NCI-H510A (cell line): ENCODE measurements at regions not wholly inside any gene's neighbourhood (a gene's known extent, or its start where the extent isn't known, plus 50 kb on each side); places are given as distances from the start of the nearest gene placed in this dataset.

Experiments
- DNase-seq: peaks from one replicate; lab custom pipeline; 2025; lab: John Stamatoyannopoulos, UW

GRCh38 chr10:113420057-113420732 lies 132.7 kb upstream of the HABP2 start:
- no peak for DNase-seq

GRCh38 chr10:113420733-113421675 lies 131.8 kb upstream of the HABP2 start:
- DNase-seq = no peak

GRCh38 chr10:113422371-113422770 lies 130.5 kb upstream of the HABP2 start:
- DNase-seq = no peak

- DNase-seq = no peak
These were observed 128.7 kb upstream of the HABP2 start for GRCh38 chr10:113423981-113424721.

- DNase-seq = no peak
These were observed 127.8 kb upstream of the HABP2 start for GRCh38 chr10:113425008-113425407.

GRCh38 chr10:113425541-113425951 lies 127.3 kb upstream of the HABP2 start:
- peak; percentile 39 for DNase-seq

- no peak for DNase-seq
These were observed 126.5 kb upstream of the HABP2 start for GRCh38 chr10:113426181-113426877.

- no peak for DNase-seq
These were observed 125.6 kb upstream of the HABP2 start for GRCh38 chr10:113427236-113427735.

- no peak for DNase-seq
These were observed 124.9 kb upstream of the HABP2 start for GRCh38 chr10:113427811-113428558.

- DNase-seq = no peak
These were observed 122.0 kb upstream of the HABP2 start for GRCh38 chr10:113430634-113431397.

- DNase-seq = no peak
These were observed 121.3 kb upstream of the HABP2 start for GRCh38 chr10:113431398-113432160.

GRCh38 chr10:113433711-113434110 lies 119.1 kb upstream of the HABP2 start:
- DNase-seq = no peak

- DNase-seq = no peak
These were observed 118.5 kb upstream of the HABP2 start for GRCh38 chr10:113434315-113434714.

GRCh38 chr10:113434950-113435349 lies 117.9 kb upstream of the HABP2 start:
- no peak for DNase-seq

GRCh38 chr10:113435881-113436280 lies 117.0 kb upstream of the HABP2 start:
- no peak for DNase-seq

- no peak for DNase-seq
These were observed 116.0 kb upstream of the HABP2 start for GRCh38 chr10:113436851-113437250.

GRCh38 chr10:113438652-113439051 lies 114.2 kb upstream of the HABP2 start:
- no peak for DNase-seq

GRCh38 chr10:113441220-113441619 lies 111.6 kb upstream of the HABP2 start:
- DNase-seq = no peak

GRCh38 chr10:113441686-113442270 lies 111.1 kb upstream of the HABP2 start:
- no peak for DNase-seq
